Psoas muscle (tissue), 7 donors: ENCODE measurements at regions not wholly inside any gene's neighbourhood (a gene's known extent, or its start where the extent isn't known, plus 50 kb on each side); places are given as distances from the start of the nearest gene placed in this dataset.

Experiments used
- ATAC-seq, 4 donors: fragments of 200-7000 bp; cut with Tn5 transposase; one replicate each; pipeline ENCODE4 v1.9.1; 2020; ENCODE audit warnings: moderate library complexity in 3 of 4, mild to moderate bottlenecking in 2 of 4
- DNase-seq, 2 donors: peaks; one replicate each; pipeline ENCODE4 v3.0.0-alpha.2; 2020
- H3K27ac ChIP-seq: fragments of 200-600 bp; one replicate; pipeline ENCODE4 v1.8.0; 2022
- H3K27me3 ChIP-seq, 3 donors: fragments of 200-600 bp in 1 of 3; one replicate each; pipeline versions ENCODE4 v1.6.1 to v1.8.0; 2013 to 2022; ENCODE audit warnings: low read length in 2 of 3, mild to moderate bottlenecking in 2 of 3, moderate library complexity in 1 of 3; ENCODE audit not compliant: insufficient read depth in 3 of 3
- H3K36me3 ChIP-seq, 2 donors: fragments of 200-600 bp in 1 of 2; one replicate each; pipeline versions ENCODE4 v1.6.1 to v1.8.0; 2013 to 2022; ENCODE audit warnings: low read depth in 1 of 2, mild to moderate bottlenecking in 1 of 2, moderate library complexity in 1 of 2; ENCODE audit not compliant: insufficient read depth in 1 of 2
- H3K4me1 ChIP-seq: fragments of 200-600 bp; one replicate; pipeline ENCODE4 v1.8.0; 2022
- H3K4me3 ChIP-seq: fragments of 200-600 bp; one replicate; pipeline ENCODE4 v1.8.0; 2022; ENCODE audit warnings: mild to moderate bottlenecking
- H3K9me3 ChIP-seq: fragments of 200-600 bp; one replicate; pipeline ENCODE4 v1.8.0; 2022
- CTCF ChIP-seq: fragments of 200-600 bp; IDR thresholded peaks from one replicate; pipeline ENCODE4 v1.8.0; 2022; ENCODE audit warnings: antibody characterized with exemption
- WGBS, 3 donors: extraction: QIAGEN DNeasy Blood & Tissue Kit; methylation state at CpG; one replicate each; pipeline versions ENCODE4 v1.1.6 to v1.1.7; 2013; 5-methylcytosine and 5-hydroxymethylcytosine counted together
- intact Hi-C, 2 donors: fragments of 100-400 bp; cut with DNase I; formaldehyde crosslinking; loops; one replicate each; pipeline versions ENCODE4 v1.11.0 to v1.14.2; 2022
- donor health status: healthy with polysubstance abuse.
- donor health status: DM: no; HTN: no; CAD: no; lungs with moderate emphysema.
- donor health status: Bipolar disorder and iron deficiency.
- donor health status: healthy.
- donor health status: DM: yes; HTN: yes; CAD: no.
- donor health status: DM: no; HTN: no; CAD: no.
- donor health status: DM: yes; HTN: yes; CAD: no.

- DNase-seq (no peak), ATAC-seq (no peak)
- Histone ChIP-seq H3K27ac (no peak overlapping the region), H3K4me3 (no peak overlapping the region), H3K36me3 (no peaks in the 10 kb centered on the region), H3K9me3 (no peaks in the 10 kb centered on the region), H3K4me1 (no peaks in the 10 kb centered on the region), H3K27me3 (peaks cover 0 to 45% (median 16%) of the 10 kb centered on the region in 3 donors)
- no peak for TF ChIP-seq CTCF
- intact Hi-C loops = no loop called here
- whole genome bisulfite sequencing, 3 donors = 84 to 90% (median 87%) methylated on average over 18 to 20 of the region's 20 CpGs
Observed at GRCh38 chr4:8698341-8699062, 105.9 kb downstream of the CPZ start.

DNA sequence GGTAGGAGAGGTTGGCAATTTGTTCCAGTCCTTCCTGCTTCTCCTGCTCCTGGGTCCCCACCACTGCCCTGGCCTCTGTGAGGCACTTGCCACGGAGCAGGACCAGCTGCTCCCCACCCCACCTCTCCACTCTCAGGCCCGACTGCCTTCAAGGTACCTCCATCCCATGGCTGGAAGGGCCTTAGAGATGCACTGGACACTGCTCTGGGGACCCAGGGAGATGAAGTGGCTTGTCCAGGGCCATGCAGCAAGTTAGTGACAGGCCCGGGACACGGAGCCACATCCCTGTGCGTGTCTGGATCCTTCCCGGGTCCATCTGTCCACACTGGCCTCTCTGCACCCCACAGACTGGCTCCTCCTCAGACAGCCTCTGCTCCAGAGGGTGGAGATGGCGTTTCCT is 105.3 kb downstream of the CPZ start:
- no peak overlapping the region for H3K4me3 ChIP-seq
- H3K27me3 ChIP-seq = peaks cover 0 to 41% (median 16%) of the 10 kb centered on the region in 3 donors
- no peaks in the 10 kb centered on the region for H3K4me1 ChIP-seq
- TF ChIP-seq CTCF = no peak
- no peak overlapping the region for H3K27ac ChIP-seq
- H3K9me3 ChIP-seq = no peaks in the 10 kb centered on the region
- intact Hi-C loops = no loop called here
- DNase-seq (no peak), ATAC-seq (no peak)
- 73 to 84% (median 77%) methylated on average over 7 of the region's 7 CpGs for WGBS, 3 donors
- H3K36me3 ChIP-seq = no peaks in the 10 kb centered on the region

GRCh38 chr4:8696369-8697127 is 104.0 kb downstream of the CPZ start:
- no peak for ATAC-seq
- H3K4me1 ChIP-seq = no peaks in the 10 kb centered on the region
- 69 to 73% (median 71%) methylated on average over 9 to 10 of the region's 10 CpGs for WGBS, 3 donors
- no peak for TF ChIP-seq CTCF
- intact Hi-C loops = no loop called here
- DNase-seq = no peak
- H3K36me3 ChIP-seq = no peaks in the 10 kb centered on the region
- no peak overlapping the region for H3K27ac ChIP-seq
- H3K9me3 ChIP-seq = no peaks in the 10 kb centered on the region
- H3K4me3 ChIP-seq = no peak overlapping the region
- H3K27me3 ChIP-seq = peaks cover 0 to 28% (median 11%) of the 10 kb centered on the region in 3 donors

- H3K36me3 ChIP-seq = no peaks in the 10 kb centered on the region
- intact Hi-C loops = no loop called here
- no peak overlapping the region for H3K27ac ChIP-seq
- peaks cover 0 to 18% (median 4%) of the 10 kb centered on the region in 3 donors for H3K27me3 ChIP-seq
- H3K4me1 ChIP-seq = no peaks in the 10 kb centered on the region
- WGBS, 3 donors = 66 to 71% (median 71%) methylated on average over 18 of the region's 18 CpGs
- H3K9me3 ChIP-seq = no peaks in the 10 kb centered on the region
- no peak overlapping the region for H3K4me3 ChIP-seq
- DNase-seq = no peak
- ATAC-seq = no peak
- no peak for TF ChIP-seq CTCF
Observed at GRCh38 chr4:8695237-8696219, 103.0 kb downstream of the CPZ start.
